ENCODE measurements at regions not wholly inside any gene's neighbourhood (a gene's known extent, or its start where the extent isn't known, plus 50 kb on each side); places are given as distances from the start of the nearest gene placed in this dataset.

GRCh38 chr12:42798811-42799438, 209.4 kb upstream of the PRICKLE1 start:
- intact Hi-C loops (cut with micrococcal nuclease) = no loop called here
- H4K20me1 ChIP-seq (replicated peaks; ENCODE audit: control insufficient read depth, extremely low read depth, insufficient read depth, low read length) = no peaks in the 10 kb centered on the region
- H3K9me1 ChIP-seq (replicated peaks; ENCODE audit: control insufficient read depth, extremely low read depth, insufficient read depth, low read length) = no peaks in the 10 kb centered on the region
- H3K9me3 ChIP-seq (replicated peaks; ENCODE audit: control insufficient read depth, insufficient read depth, low read length) = no peaks in the 10 kb centered on the region
- no peak overlapping the region for H3K4me3 ChIP-seq (replicated peaks in 1 of 3; ENCODE audit: insufficient read depth in 1 of 3, low read depth in 1 of 3, low read length in 3 of 3)
- FAIRE-seq (no peak), DNase-seq (ENCODE audit: low read depth, low spot score) (no peak)
- H2AFZ ChIP-seq (ENCODE audit: low read depth, low read length) = no peak overlapping the region
- no peak overlapping the region for H3K9ac ChIP-seq (replicated peaks; ENCODE audit: extremely low read depth, insufficient read depth, low read length)
- no peaks in the 10 kb centered on the region for H3K4me1 ChIP-seq (ENCODE audit: control insufficient read depth, extremely low read depth, insufficient read depth, low read length)
- H3K36me3 ChIP-seq (ENCODE audit: control insufficient read depth in 2 of 2, extremely low read depth in 1 of 2, insufficient read depth in 2 of 2, low read length in 2 of 2) = no peaks in the 10 kb centered on the region
- no peak overlapping the region for H3K4me2 ChIP-seq (ENCODE audit: insufficient read depth, low read length)
- CTCF ChIA-PET = no interaction called here
- H3K27ac ChIP-seq (ENCODE audit: insufficient read depth, low read depth, low read length) = no peak overlapping the region
- TF ChIP-seq, protein P1, sequence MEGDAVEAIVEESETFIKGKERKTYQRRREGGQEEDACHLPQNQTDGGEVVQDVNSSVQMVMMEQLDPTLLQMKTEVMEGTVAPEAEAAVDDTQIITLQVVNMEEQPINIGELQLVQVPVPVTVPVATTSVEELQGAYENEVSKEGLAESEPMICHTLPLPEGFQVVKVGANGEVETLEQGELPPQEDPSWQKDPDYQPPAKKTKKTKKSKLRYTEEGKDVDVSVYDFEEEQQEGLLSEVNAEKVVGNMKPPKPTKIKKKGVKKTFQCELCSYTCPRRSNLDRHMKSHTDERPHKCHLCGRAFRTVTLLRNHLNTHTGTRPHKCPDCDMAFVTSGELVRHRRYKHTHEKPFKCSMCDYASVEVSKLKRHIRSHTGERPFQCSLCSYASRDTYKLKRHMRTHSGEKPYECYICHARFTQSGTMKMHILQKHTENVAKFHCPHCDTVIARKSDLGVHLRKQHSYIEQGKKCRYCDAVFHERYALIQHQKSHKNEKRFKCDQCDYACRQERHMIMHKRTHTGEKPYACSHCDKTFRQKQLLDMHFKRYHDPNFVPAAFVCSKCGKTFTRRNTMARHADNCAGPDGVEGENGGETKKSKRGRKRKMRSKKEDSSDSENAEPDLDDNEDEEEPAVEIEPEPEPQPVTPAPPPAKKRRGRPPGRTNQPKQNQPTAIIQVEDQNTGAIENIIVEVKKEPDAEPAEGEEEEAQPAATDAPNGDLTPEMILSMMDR (IDR thresholded peaks at IDR 0.05; ENCODE audit: extremely low read depth in 1 of 2, insufficient read depth in 1 of 2, low read depth in 1 of 2, low read length in 2 of 2) = no peak
- no peak for TF ChIP-seq MYC (IDR thresholded peaks at IDR 0.05; ENCODE audit: low read depth, low read length)
- no peak for TF ChIP-seq FOS (IDR thresholded peaks at IDR 0.05; ENCODE audit: borderline replicate concordance, insufficient read depth, low read length)
- TF ChIP-seq GATA2 (IDR thresholded peaks at IDR 0.05; ENCODE audit: insufficient read depth, insufficient read length, low read depth, low read length) = no peak
- no peak for TF ChIP-seq POLR2AphosphoS5 (IDR thresholded peaks at IDR 0.05; ENCODE audit: insufficient read depth, low read depth, low read length)
- TF ChIP-seq JUN (IDR thresholded peaks at IDR 0.05; ENCODE audit: borderline replicate concordance, insufficient read depth, insufficient read length, low read depth) = no peak
- no peak for TF ChIP-seq EZH2 (IDR thresholded peaks at IDR 0.05; ENCODE audit: borderline replicate concordance, low read depth, low read length, severe bottlenecking)
- no TSS peak for BruUV-seq (replicated peaks)
- no peaks in the 10 kb centered on the region for H3K79me2 ChIP-seq (ENCODE audit: control insufficient read depth, insufficient read depth, low read length)
- dilution Hi-C loops (cut with MboI; ENCODE audit: extremely low pct_ligation_motif_present, low sequenced_read_pairs) = loop anchor here (25.0 kb wide), 1 partner anchor 488 kb away; no protein-coding TSS in a partner anchor
- no peaks in the 10 kb centered on the region for H3K27me3 ChIP-seq (ENCODE audit: control insufficient read depth in 2 of 2, insufficient read depth in 2 of 2, low read length in 2 of 2)
- POLR2A ChIA-PET = no interaction called here

All from endothelial cell of umbilical vein (primary cell).